Right lobe of liver (tissue), 4 donors: ENCODE measurements at regions not wholly inside any gene's neighbourhood (a gene's known extent, or its start where the extent isn't known, plus 50 kb on each side); places are given as distances from the start of the nearest gene placed in this dataset.

Experiments used
- CTCF ChIP-seq, 4 donors: fragments of 200-600 bp in 3 of 4; fragments of 450-650 bp in 1 of 4; IDR thresholded peaks; one replicate each; pipeline versions ENCODE4 v1.5.1 to v1.8.0; 2016 to 2022; ENCODE audit warnings: antibody characterized with exemption in 4 of 4, mild to moderate bottlenecking in 2 of 4
- POLR2A ChIP-seq: fragments of 450-650 bp; IDR thresholded peaks from one replicate; pipeline ENCODE4 v1.6.1; 2017; ENCODE audit warnings: antibody characterized with exemption, mild to moderate bottlenecking
- donor health status: DM: no; HTN: no; CAD: no.
- donor health status: DM: no; HTN: no; CAD: no.
- donor health status: DM: no; HTN: yes; CAD: no.

GRCh38 chr22:48584170-48584569 lies 1243.5 kb downstream of the BRD1 start:
- no peak for TF ChIP-seq CTCF (IDR thresholded peaks at IDR 0.05)
- TF ChIP-seq POLR2A = no peak
